ENCODE measurements at regions not wholly inside any gene's neighbourhood (a gene's known extent, or its start where the extent isn't known, plus 50 kb on each side); places are given as distances from the start of the nearest gene placed in this dataset.

DNA sequence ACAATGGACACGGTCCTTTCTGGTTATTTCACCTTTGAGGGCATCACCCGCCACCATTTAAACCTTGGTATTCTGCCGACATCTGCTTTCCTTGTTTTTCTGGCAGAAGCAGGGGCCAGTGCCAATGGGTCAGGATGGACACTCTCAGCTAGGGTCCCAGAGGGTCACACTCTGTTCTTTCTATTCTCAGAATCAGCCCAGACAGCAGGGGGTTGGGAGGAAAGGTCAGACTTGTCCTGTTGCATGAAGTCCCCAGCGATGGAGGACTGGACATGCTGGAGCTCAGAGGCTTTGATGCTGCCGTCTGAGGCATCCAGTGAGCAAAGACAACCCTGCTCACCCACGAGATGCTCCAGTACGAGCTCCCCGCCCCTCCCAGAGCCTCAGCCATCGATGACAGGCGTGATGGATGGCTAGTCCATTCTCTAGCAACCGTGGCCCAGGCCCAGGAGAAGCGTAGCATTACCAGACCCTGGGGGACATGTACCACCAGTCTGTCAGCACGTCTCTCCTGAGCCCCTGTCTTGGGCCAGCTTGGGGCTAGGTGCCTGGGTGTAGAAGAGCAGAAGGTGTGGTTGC is 62.0 kb downstream of the FOXL1 start:
- Mint-ChIP-seq H3K9me3 (no peaks in the 10 kb centered on the region), H3K27me3 (peaks cover 4 to 12% of the 10 kb centered on the region in 2 donors), H3K4me3 (no peak overlapping the region), H3K36me3 (no peaks in the 10 kb centered on the region), H3K27ac (no peak overlapping the region), H3K4me1 (no peaks in the 10 kb centered on the region)
- ChIA-PET CTCF (no interaction called here), POLR2A (no interaction called here)
- DNase-seq: no peak
- Histone ChIP-seq H3K9me3 (ENCODE audit: low read length) (no peaks in the 10 kb centered on the region), H3K36me3 (ENCODE audit: insufficient read depth, low read length) (no peaks in the 10 kb centered on the region), H3K4me3 (ENCODE audit: low read length) (no peak overlapping the region), H3K27me3 (ENCODE audit: insufficient read depth, low read length, poor library complexity, severe bottlenecking) (no peaks in the 10 kb centered on the region), H3K4me1 (ENCODE audit: insufficient read depth, low read length) (no peaks in the 10 kb centered on the region), H3K27ac (ENCODE audit: low read depth, low read length) (no peak overlapping the region)

DNA sequence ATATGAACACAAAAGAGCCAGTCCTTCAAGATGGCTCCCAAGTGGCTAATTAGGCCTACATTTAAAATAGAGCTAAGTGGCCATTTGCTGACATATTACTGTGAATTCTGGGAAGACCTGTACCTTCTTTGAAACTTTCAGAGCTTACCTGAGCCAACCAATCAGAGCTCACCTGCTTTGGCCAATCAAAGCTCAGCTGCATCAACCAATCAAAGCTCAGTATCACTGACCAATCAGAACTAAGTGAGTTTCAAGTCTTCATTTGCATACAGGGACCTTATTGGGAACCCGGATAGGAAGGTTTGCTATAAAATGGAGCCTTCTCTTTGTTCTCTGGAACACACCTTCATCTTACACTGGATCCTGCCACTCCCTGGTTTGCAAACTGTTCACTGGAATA is 63.7 kb downstream of the FOXL1 start:
- Histone ChIP-seq H3K27me3 (ENCODE audit: insufficient read depth, low read length, poor library complexity, severe bottlenecking) (no peaks in the 10 kb centered on the region), H3K27ac (ENCODE audit: low read depth, low read length) (no peak overlapping the region), H3K9me3 (ENCODE audit: low read length) (no peaks in the 10 kb centered on the region), H3K36me3 (ENCODE audit: insufficient read depth, low read length) (no peaks in the 10 kb centered on the region), H3K4me1 (ENCODE audit: insufficient read depth, low read length) (no peaks in the 10 kb centered on the region), H3K4me3 (ENCODE audit: low read length) (no peak overlapping the region)
- Mint-ChIP-seq H3K9me3 (peaks cover 0 to 2% (median 0%) of the 10 kb centered on the region in 5 donors), H3K36me3 (no peaks in the 10 kb centered on the region), H3K4me3 (no peak overlapping the region), H3K4me1 (no peaks in the 10 kb centered on the region), H3K27me3 (peaks cover 5 to 12% of the 10 kb centered on the region in 2 donors), H3K27ac (no peak overlapping the region)
- POLR2A ChIA-PET: no interaction called here
- DNase-seq: no peak
- CTCF ChIA-PET: interaction anchor here (1.1 kb wide), 1 partner anchor 11 kb away, joined by 3 read pairs; no protein-coding TSS in a partner anchor

DNA sequence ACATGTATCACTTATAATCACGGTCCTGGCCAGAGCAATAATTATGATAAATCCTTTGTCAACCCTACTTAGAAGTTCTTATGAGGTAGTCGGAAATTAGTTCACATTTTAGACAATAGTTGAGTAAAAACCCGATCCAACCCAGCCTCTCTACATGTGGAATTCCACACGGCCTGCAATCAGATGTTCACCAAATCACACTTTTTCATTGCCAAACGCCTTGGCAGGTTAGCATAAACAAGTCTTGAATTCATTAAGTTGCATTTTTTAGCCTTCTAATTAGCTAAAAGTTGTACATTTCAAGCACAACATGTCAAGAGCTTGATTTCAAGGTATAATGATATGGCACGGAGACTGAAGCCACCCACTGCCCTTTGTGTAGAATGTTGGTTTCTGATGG is 65.3 kb downstream of the FOXL1 start:
- Histone ChIP-seq H3K27me3 (ENCODE audit: insufficient read depth, low read length, poor library complexity, severe bottlenecking) (no peaks in the 10 kb centered on the region), H3K27ac (ENCODE audit: low read depth, low read length) (no peak overlapping the region), H3K9me3 (ENCODE audit: low read length) (no peaks in the 10 kb centered on the region), H3K4me3 (ENCODE audit: low read length) (no peak overlapping the region), H3K4me1 (ENCODE audit: insufficient read depth, low read length) (no peaks in the 10 kb centered on the region), H3K36me3 (ENCODE audit: insufficient read depth, low read length) (no peaks in the 10 kb centered on the region)
- Mint-ChIP-seq H3K27ac (no peak overlapping the region), H3K9me3 (peaks cover 0 to 3% (median 0%) of the 10 kb centered on the region in 5 donors), H3K4me3 (no peak overlapping the region), H3K36me3 (no peaks in the 10 kb centered on the region), H3K4me1 (no peaks in the 10 kb centered on the region), H3K27me3 (peaks cover 7 to 8% of the 10 kb centered on the region in 2 donors)
- ChIA-PET CTCF (no interaction called here), POLR2A (no interaction called here)
- no peak for DNase-seq

DNA sequence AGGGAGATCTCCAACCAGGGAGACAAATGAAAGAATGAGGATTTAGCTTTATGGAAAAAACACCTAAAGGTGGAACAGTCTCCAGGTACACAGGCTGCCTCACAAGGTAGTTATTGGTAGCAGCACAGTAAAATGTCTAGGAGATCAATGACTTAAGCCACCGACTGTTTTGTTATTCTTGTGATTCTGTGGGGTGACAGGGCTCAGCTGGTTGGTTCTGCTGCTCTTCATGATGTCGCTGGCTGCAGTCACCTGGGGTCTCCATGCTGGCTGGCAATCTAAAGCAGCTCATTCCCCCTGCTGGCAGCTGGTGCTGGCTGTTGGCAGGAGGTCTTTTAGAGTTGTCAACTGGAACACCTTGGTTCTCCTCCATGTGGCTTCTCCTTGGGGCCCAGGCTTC is 69.2 kb downstream of the FOXL1 start:
- Histone ChIP-seq H3K4me1 (ENCODE audit: insufficient read depth, low read length) (no peaks in the 10 kb centered on the region), H3K4me3 (ENCODE audit: low read length) (no peak overlapping the region), H3K36me3 (ENCODE audit: insufficient read depth, low read length) (no peaks in the 10 kb centered on the region), H3K27ac (ENCODE audit: low read depth, low read length) (no peak overlapping the region), H3K9me3 (ENCODE audit: low read length) (no peaks in the 10 kb centered on the region), H3K27me3 (ENCODE audit: insufficient read depth, low read length, poor library complexity, severe bottlenecking) (no peaks in the 10 kb centered on the region)
- ChIA-PET POLR2A (no interaction called here), CTCF (no interaction called here)
- no peaks in the 10 kb centered on the region for H3K36me3 Mint-ChIP-seq
- H3K4me3 Mint-ChIP-seq: no peak overlapping the region
- peaks cover 0 to 3% (median 0%) of the 10 kb centered on the region in 5 donors for H3K9me3 Mint-ChIP-seq
- H3K4me1 Mint-ChIP-seq: no peaks in the 10 kb centered on the region
- no peak overlapping the region for H3K27ac Mint-ChIP-seq
- peaks cover 4 to 10% of the 10 kb centered on the region in 2 donors for H3K27me3 Mint-ChIP-seq
- no peak for DNase-seq

DNA sequence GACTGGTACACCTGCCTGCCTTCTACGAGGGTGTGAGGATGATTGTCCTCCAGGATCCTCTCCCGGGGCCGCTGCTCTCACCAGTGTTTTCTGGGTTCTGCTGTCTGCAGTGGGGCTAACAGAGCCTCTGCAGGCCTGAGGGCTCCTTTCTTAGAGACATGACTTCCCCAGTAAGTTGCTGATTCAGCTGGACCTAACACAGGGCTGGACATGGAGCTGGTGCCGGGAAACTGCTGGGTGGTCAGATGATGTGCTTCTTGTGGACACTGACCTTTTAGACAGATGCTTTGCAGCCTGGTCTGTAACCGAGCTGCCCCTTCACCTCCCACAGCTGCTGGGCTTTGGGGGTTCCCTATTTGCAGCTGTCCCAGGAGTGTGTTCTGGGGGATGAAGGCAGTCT is 71.5 kb downstream of the FOXL1 start:
- Histone ChIP-seq H3K4me3 (ENCODE audit: low read length) (no peak overlapping the region), H3K9me3 (ENCODE audit: low read length) (no peaks in the 10 kb centered on the region), H3K36me3 (ENCODE audit: insufficient read depth, low read length) (no peaks in the 10 kb centered on the region), H3K27me3 (ENCODE audit: insufficient read depth, low read length, poor library complexity, severe bottlenecking) (no peaks in the 10 kb centered on the region), H3K4me1 (ENCODE audit: insufficient read depth, low read length) (no peaks in the 10 kb centered on the region), H3K27ac (ENCODE audit: low read depth, low read length) (no peak overlapping the region)
- Mint-ChIP-seq H3K36me3 (no peaks in the 10 kb centered on the region), H3K4me3 (no peak overlapping the region), H3K27me3 (peaks cover 4 to 7% of the 10 kb centered on the region in 2 donors), H3K9me3 (peaks cover 0 to 3% (median 0%) of the 10 kb centered on the region in 5 donors), H3K27ac (no peak overlapping the region), H3K4me1 (no peaks in the 10 kb centered on the region)
- ChIA-PET POLR2A (no interaction called here), CTCF (no interaction called here)
- DNase-seq: no peak

DNA sequence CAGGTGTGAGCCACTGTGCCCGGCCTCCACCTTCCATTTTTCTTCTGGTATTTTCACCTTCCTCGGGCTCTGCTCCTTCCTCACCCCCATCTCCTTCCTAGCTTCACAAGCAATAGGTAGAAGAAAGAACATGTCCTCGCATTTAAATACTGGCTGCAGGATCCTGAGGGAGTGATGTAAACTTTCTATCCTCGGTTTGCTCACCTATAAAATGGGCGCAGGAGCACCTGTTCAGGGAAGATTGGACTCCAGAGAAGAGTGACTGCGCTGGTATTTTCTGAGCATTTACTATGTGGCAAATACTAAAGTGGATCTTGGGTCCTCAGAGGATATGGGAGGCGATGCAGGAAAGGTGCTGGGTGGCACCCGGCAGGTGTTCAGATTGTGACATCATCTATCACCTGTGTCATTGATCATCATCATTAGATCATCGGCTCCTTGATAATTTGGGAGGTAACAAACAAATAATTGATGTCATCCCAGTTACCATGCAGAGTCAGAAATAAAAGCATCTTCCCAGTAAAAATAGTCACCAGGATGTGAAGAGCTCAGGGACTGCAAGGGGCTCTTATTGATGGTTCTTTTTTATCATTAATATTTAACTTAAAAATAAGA is 72.8 kb downstream of the FOXL1 start:
- Mint-ChIP-seq H3K36me3 (no peaks in the 10 kb centered on the region), H3K4me3 (no peak overlapping the region), H3K27ac (no peak overlapping the region), H3K27me3 (peaks cover 4 to 5% of the 10 kb centered on the region in 2 donors), H3K9me3 (peaks cover 0 to 5% (median 0%) of the 10 kb centered on the region in 5 donors), H3K4me1 (no peaks in the 10 kb centered on the region)
- H3K9me3 ChIP-seq (ENCODE audit: low read length): no peaks in the 10 kb centered on the region
- ChIA-PET CTCF (no interaction called here), POLR2A (no interaction called here)
- no peak for DNase-seq
- no peaks in the 10 kb centered on the region for H3K27me3 ChIP-seq (ENCODE audit: insufficient read depth, low read length, poor library complexity, severe bottlenecking)
- H3K27ac ChIP-seq (ENCODE audit: low read depth, low read length): no peak overlapping the region
- H3K4me1 ChIP-seq (ENCODE audit: insufficient read depth, low read length): no peaks in the 10 kb centered on the region
- no peak overlapping the region for H3K4me3 ChIP-seq (ENCODE audit: low read length)
- H3K36me3 ChIP-seq (ENCODE audit: insufficient read depth, low read length): no peaks in the 10 kb centered on the region

DNA sequence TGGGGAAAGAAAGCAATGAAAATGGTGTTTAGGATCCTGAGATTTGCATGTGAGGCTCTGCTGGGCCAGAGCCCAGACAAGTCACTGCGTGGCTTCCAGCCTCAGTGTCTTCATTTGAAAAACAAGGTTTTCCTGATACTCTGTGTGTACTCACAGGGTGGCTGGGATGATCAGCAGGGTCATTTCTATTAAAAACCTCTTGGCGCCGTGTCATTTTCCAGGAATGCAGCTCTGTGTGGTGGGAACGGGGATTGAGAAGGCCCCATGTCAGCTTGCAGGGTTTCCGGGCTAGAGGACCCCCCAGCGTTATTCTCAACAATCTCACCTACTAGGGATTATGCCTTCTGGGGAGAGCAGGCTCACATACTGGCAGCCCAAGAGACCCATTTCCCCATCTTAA is 73.5 kb downstream of the FOXL1 start:
- H3K27me3 Mint-ChIP-seq: peaks cover 4 to 5% of the 10 kb centered on the region in 2 donors
- H3K4me1 Mint-ChIP-seq: no peaks in the 10 kb centered on the region
- no peak for DNase-seq
- ChIA-PET CTCF (no interaction called here), POLR2A (no interaction called here)
- Histone ChIP-seq H3K27me3 (ENCODE audit: insufficient read depth, low read length, poor library complexity, severe bottlenecking) (no peaks in the 10 kb centered on the region), H3K4me3 (ENCODE audit: low read length) (no peak overlapping the region), H3K27ac (ENCODE audit: low read depth, low read length) (no peak overlapping the region), H3K9me3 (ENCODE audit: low read length) (no peaks in the 10 kb centered on the region), H3K4me1 (ENCODE audit: insufficient read depth, low read length) (no peaks in the 10 kb centered on the region), H3K36me3 (ENCODE audit: insufficient read depth, low read length) (no peaks in the 10 kb centered on the region)
- no peaks in the 10 kb centered on the region for H3K36me3 Mint-ChIP-seq
- H3K4me3 Mint-ChIP-seq: no peak overlapping the region
- no peak overlapping the region for H3K27ac Mint-ChIP-seq
- peaks cover 0 to 4% (median 0%) of the 10 kb centered on the region in 5 donors for H3K9me3 Mint-ChIP-seq

DNA sequence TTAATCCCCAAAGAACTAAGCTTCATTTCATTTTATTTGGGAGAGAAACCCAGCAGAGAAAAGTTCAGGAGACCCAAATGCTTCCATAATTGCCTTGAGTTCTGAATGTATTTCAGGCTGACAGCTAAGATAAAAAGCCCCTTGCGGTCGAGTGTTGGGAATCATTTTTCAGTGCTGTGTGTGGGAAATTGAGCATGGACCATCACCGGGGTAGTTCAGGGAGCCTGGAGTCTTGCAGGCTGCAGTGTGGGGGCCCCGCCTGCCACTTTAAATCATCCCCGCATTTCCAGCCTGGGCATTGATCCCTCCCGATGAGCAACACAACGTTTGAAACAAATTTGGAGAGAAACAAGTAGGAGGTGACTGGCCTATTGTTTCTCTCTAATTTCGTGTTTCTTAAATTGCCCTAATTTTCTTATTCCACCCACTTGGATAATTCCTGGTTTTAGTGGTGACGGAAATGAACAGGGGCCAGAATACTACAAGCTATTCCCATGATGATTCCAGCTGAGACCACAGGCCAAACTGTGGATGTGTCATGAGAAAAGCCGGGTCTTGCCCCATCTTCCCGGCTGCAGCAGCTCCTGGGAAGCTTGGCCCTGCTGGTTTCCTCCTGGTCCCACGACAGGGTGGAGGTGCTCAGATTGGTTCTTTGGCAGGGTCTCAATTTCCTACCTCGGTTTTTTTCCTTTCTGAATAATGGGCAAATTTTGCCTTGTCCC is 75.1 kb downstream of the FOXL1 start:
- DNase-seq: no peak
- Histone ChIP-seq H3K9me3 (ENCODE audit: low read length) (no peaks in the 10 kb centered on the region), H3K36me3 (ENCODE audit: insufficient read depth, low read length) (no peaks in the 10 kb centered on the region), H3K4me1 (ENCODE audit: insufficient read depth, low read length) (no peaks in the 10 kb centered on the region), H3K4me3 (ENCODE audit: low read length) (no peak overlapping the region), H3K27me3 (ENCODE audit: insufficient read depth, low read length, poor library complexity, severe bottlenecking) (no peaks in the 10 kb centered on the region), H3K27ac (ENCODE audit: low read depth, low read length) (no peak overlapping the region)
- Mint-ChIP-seq H3K27ac (no peak overlapping the region), H3K4me3 (no peak overlapping the region), H3K36me3 (no peaks in the 10 kb centered on the region), H3K27me3 (peaks cover 1 to 7% of the 10 kb centered on the region in 2 donors), H3K9me3 (peaks cover 0 to 2% (median 0%) of the 10 kb centered on the region in 5 donors), H3K4me1 (no peaks in the 10 kb centered on the region)
- CTCF ChIA-PET: interaction anchor here (1.3 kb wide), 1 partner anchor 12 kb away, joined by 3 read pairs; no protein-coding TSS in a partner anchor
- POLR2A ChIA-PET: no interaction called here
